RCC 7860 (cell line): ENCODE measurements at regions not wholly inside any gene's neighbourhood (a gene's known extent, or its start where the extent isn't known, plus 50 kb on each side); places are given as distances from the start of the nearest gene placed in this dataset.

Experiments
- DNase-seq: peaks from one replicate; pipeline ENCODE4 v3.0.0-alpha.2; 2015; ENCODE audit warnings: low spot score
- FAIRE-seq: peaks from 2 replicates; lab custom pipeline; 2012; peaks lifted over from hg19 to GRCh38; lab: Jason Lieb, UNC

GRCh38 chr19:46911456-46911855 is 50.7 kb downstream of the ARHGAP35 start:
- no peak for DNase-seq

GRCh38 chr19:46913198-46913851 is 52.5 kb downstream of the ARHGAP35 start:
- DNase-seq: no peak
- no peak for FAIRE-seq

More at GRCh38 chr19:46911456-46911855, 50.7 kb downstream of the ARHGAP35 start:
- FAIRE-seq: no peak

GRCh38 chr19:46913852-46914430 is 53.1 kb downstream of the ARHGAP35 start:
- DNase-seq (peak; percentile 24), FAIRE-seq (peak; percentile 65)

- no peak for FAIRE-seq
- no peak for DNase-seq
These were observed 54.6 kb downstream of the ARHGAP35 start for GRCh38 chr19:46915386-46915785.

GRCh38 chr19:46917002-46917401 is 56.2 kb downstream of the ARHGAP35 start:
- no peak for FAIRE-seq
- DNase-seq: no peak

GRCh38 chr19:46919324-46919723 is 58.5 kb downstream of the ARHGAP35 start:
- DNase-seq (peak; percentile 29), FAIRE-seq (no peak)

- FAIRE-seq (no peak), DNase-seq (no peak)
These were observed 59.6 kb downstream of the ARHGAP35 start for GRCh38 chr19:46920362-46920761.

GRCh38 chr19:46921071-46921470 is 60.3 kb downstream of the ARHGAP35 start:
- no peak for FAIRE-seq

GRCh38 chr19:46922465-46922864 is 61.7 kb downstream of the ARHGAP35 start:
- no peak for DNase-seq
- FAIRE-seq: no peak

More at GRCh38 chr19:46921071-46921470, 60.3 kb downstream of the ARHGAP35 start:
- no peak for DNase-seq

GRCh38 chr19:46924874-46925547 is 64.2 kb downstream of the ARHGAP35 start:
- no peak for DNase-seq
- no peak for FAIRE-seq

GRCh38 chr19:46925548-46925950 is 64.8 kb downstream of the ARHGAP35 start:
- FAIRE-seq: peak; percentile 70

GRCh38 chr19:46926170-46927071 is 65.6 kb downstream of the ARHGAP35 start:
- DNase-seq (no peak), FAIRE-seq (no peak)

More at GRCh38 chr19:46925548-46925950, 64.8 kb downstream of the ARHGAP35 start:
- peak; percentile 78 for DNase-seq

- DNase-seq: no peak
- FAIRE-seq: no peak
These were observed 66.3 kb downstream of the ARHGAP35 start for GRCh38 chr19:46927106-46927505.

GRCh38 chr19:46927893-46928292 is 67.1 kb downstream of the ARHGAP35 start:
- no peak for FAIRE-seq
- no peak for DNase-seq

GRCh38 chr19:46928951-46929350 is 68.2 kb downstream of the ARHGAP35 start:
- DNase-seq (no peak), FAIRE-seq (no peak)

- no peak for FAIRE-seq
These were observed 70.4 kb downstream of the ARHGAP35 start for GRCh38 chr19:46931202-46931601.

GRCh38 chr19:46932346-46932745 is 71.5 kb downstream of the ARHGAP35 start:
- FAIRE-seq: peak; percentile 24

More at GRCh38 chr19:46931202-46931601, 70.4 kb downstream of the ARHGAP35 start:
- no peak for DNase-seq

GRCh38 chr19:46935066-46935663 is 74.4 kb downstream of the ARHGAP35 start:
- FAIRE-seq (no peak), DNase-seq (no peak)

More at GRCh38 chr19:46932346-46932745, 71.5 kb downstream of the ARHGAP35 start:
- peak; percentile 62 for DNase-seq

GRCh38 chr19:46943150-46943946 is 76.3 kb upstream of the NPAS1 start:
- no peak for FAIRE-seq
- DNase-seq: no peak
